Erythroblast (primary cell): ENCODE measurements at regions not wholly inside any gene's neighbourhood (a gene's known extent, or its start where the extent isn't known, plus 50 kb on each side); places are given as distances from the start of the nearest gene placed in this dataset.

Experiments
- DNase-seq, 2 experiments: peaks; one replicate each; lab custom pipeline; 2025; lab: John Stamatoyannopoulos, UW
- GATA1 ChIP-seq: IDR thresholded peaks from 2 replicates; pipeline ENCODE4 v1.6.1; 2011; ENCODE audit warnings: low read depth, mild to moderate bottlenecking, control low read depth, low read length, moderate library complexity
- POLR2A ChIP-seq: IDR thresholded peaks from 2 replicates; pipeline ENCODE4 v1.6.1; 2011; ENCODE audit warnings: mild to moderate bottlenecking, low read length

DNA sequence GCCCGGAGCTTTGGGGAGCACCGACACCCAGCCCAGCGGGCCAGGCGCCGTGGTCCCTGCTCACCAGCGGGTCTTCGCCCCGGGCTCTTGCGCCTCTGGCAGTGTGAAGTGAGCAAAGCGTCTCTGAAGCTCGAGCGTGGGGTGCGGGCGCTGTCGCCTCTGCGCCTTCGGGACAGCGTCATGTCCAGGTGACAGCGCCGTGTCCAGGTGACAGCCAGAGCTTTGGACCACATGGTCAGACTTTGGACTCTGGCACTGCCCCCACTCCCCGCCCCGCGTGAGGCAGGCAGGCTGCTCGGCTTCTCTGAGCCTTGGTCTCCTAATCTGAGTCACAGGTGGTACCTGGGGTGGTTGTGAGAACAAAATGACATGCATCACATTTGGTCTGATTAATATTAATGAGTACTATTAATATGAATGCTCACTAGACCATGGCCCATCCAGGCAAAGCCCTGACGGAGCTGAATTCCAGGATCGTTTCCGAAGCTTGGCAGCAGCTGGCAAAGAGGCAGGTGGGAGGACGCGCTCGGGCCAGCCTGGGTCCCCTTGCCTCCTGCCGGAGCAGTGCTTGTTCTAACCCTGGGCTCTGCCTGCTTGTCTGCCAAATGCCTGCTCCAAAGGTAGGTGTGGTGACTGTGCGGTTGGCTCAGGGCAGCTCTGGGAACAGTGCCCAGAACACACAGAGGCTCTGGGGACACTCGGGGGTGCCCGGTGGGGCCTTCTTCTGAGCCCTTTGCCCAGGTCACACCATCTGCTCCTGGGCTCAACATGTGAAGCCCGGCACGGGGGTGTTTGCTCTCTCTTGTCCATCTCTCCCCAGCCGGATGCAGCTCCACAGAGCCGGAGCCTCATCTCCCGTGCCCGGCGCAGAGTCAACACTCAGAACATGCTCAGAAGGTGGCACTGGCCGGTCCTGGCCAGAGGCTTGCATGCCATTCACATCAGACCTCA lies 157.1 kb downstream of the OLFM1 start:
- no peak for DNase-seq
- TF ChIP-seq GATA1, result no peak
- no peak for TF ChIP-seq POLR2A

- no peak for DNase-seq
- no peak for TF ChIP-seq POLR2A
Observed at GRCh38 chr9:135245482-135246247, 158.2 kb downstream of the OLFM1 start.

- no peak for TF ChIP-seq POLR2A
- TF ChIP-seq GATA1, result no peak
Observed at GRCh38 chr9:135246248-135247205, 159.1 kb downstream of the OLFM1 start.

DNA sequence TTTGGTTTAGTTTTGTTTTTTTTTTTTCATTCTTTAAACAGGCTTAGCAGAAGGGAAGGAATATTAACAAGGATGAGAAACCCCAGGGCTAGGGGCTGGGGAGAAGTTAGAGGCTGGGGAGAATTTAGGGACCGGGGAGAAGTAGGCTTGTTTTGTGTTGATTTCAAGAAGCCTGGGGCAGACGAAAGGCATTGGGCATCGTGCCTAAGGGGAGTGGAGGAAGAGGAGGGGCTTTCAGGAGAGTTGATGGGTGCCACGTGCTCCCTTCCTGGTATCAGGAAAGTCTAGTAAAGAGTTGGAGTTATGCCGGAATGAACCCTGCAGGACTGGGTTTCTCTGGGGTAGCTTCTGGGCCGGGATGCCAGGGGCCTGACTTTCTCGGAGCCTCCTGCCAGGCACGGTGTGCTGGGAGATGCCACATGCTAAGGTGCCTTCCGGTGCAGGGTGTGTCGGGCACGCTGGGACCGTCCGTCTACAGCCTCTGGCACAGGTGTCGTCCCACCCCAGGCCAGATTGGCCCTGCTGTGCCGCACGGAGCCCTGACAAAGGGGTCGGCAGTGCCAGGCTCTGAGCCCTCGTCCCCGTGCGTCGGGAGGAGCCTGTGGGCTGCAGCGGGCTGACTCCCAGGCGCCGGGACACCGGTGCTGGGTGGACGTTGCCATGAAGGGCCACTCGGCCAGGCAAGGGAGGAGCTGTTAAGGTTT lies 159.9 kb downstream of the OLFM1 start:
- TF ChIP-seq POLR2A (no peak), GATA1 (no peak)
- DNase-seq, result no peak

More at GRCh38 chr9:135246248-135247205, 159.1 kb downstream of the OLFM1 start:
- DNase-seq, result no peak

DNA sequence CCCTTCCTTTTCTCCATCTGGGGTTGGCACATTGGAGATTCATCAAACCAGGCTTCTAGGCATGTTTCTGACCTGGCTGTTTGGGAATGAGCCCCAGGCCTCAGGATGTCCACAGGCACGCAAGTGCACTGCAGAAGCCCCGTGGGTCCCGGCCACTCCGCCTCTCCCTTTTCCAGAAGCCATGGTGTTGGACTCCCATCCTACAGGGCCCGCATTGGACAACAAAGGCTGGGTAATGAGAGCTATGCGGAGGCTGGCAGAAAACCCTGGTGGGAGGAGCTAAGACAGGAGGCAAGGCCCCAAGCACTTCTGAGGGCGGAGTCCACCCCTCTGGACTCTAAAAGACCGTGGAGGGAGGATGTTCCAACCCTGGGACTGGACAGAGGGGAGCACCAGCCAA lies 160.6 kb downstream of the OLFM1 start:
- no peak for DNase-seq
- TF ChIP-seq GATA1 (no peak), POLR2A (no peak)

- no peak for DNase-seq
- TF ChIP-seq GATA1 (no peak), POLR2A (no peak)
Observed at GRCh38 chr9:135248721-135249120, 161.3 kb downstream of the OLFM1 start.

DNA sequence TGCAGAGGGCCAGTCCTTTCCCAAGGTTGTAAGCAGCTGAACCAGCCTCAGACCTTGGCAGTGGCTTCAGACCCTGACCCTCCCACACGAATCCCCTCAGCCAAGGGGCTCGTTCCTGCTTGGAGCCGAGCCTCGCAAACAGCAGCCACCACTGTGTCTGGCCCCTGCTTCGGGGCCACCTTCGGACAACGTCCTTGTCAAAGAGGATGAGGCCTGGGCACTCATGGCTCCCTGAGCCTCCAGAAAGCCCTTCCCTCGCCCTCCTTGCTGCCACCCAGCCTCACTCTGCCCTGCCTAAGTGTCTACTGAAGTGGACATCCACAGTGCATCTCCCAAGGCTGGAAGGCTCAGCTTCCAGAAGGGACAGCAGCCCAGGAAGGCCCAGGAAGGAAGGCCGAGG lies 161.7 kb downstream of the OLFM1 start:
- no peak for TF ChIP-seq POLR2A
- TF ChIP-seq GATA1, result no peak
- DNase-seq, result no peak

DNA sequence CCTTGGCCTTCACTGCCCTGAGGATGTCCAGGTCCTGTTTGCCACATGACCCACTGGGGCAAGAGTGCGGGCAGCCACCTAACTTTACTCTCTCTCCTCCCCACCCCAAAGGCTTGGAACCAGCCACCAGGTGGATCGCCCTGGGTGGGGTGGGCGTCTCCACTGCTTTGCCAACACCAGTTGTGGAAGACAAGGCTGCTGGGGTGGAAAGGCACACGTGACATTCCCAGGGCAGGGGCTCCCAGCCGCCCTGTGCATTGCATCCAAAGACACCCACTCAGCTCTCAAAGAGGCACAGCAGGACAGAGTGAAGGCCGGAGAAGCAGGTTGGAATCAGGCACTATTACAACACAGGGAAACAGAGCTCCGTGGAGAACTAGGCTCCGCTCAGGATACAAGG lies 162.2 kb downstream of the OLFM1 start:
- DNase-seq, result no peak
- no peak for TF ChIP-seq POLR2A
- TF ChIP-seq GATA1, result no peak

DNA sequence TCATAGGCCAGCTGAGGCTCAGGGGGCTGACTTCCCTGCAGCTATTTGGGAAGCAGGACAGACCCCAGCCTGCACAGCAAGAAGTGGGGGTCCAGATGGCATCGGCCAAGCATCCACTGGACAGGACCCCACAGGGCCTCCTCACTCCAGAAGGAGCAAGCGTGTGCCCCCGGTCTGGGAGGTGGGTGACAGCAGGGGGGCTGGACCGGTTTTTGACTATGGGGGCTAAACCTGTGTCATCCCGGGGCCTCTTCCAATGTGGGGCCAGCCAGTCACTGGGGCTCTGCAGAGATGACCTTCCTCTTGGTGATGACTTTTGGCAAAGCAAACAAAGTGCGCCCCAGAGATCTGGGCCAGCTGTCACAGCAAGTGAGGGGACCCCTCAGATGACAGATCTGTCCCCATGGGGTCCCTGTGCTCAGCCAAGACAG lies 163.9 kb downstream of the OLFM1 start:
- TF ChIP-seq GATA1 (no peak), POLR2A (no peak)
- DNase-seq, result no peak

- TF ChIP-seq POLR2A (no peak), GATA1 (no peak)
- no peak for DNase-seq
Observed at GRCh38 chr9:135251996-135252760, 164.7 kb downstream of the OLFM1 start.

DNA sequence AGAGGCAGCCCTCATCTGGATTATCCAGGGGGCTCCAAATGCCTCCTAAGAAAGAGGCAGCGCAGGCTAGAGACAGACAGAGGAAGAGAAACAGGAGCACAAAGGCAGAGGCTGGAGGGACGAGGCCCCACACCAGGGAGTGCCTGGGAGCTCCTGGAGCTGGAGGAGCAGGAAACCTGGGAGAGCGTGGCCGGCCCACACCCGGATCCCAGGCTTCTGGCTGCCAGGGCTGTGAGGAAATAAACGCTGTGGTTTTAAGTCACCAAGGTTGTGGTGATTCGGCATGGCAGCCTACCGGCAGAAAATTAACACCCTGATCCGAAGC lies 165.5 kb downstream of the OLFM1 start:
- no peak for TF ChIP-seq GATA1
- TF ChIP-seq POLR2A, result no peak
- no peak for DNase-seq

- no peak for TF ChIP-seq GATA1
- no peak for TF ChIP-seq POLR2A
- DNase-seq, result no peak
Observed at GRCh38 chr9:135253305-135254004, 166.0 kb downstream of the OLFM1 start.
